ENCODE measurements at regions not wholly inside any gene's neighbourhood (a gene's known extent, or its start where the extent isn't known, plus 50 kb on each side); places are given as distances from the start of the nearest gene placed in this dataset.

DNA sequence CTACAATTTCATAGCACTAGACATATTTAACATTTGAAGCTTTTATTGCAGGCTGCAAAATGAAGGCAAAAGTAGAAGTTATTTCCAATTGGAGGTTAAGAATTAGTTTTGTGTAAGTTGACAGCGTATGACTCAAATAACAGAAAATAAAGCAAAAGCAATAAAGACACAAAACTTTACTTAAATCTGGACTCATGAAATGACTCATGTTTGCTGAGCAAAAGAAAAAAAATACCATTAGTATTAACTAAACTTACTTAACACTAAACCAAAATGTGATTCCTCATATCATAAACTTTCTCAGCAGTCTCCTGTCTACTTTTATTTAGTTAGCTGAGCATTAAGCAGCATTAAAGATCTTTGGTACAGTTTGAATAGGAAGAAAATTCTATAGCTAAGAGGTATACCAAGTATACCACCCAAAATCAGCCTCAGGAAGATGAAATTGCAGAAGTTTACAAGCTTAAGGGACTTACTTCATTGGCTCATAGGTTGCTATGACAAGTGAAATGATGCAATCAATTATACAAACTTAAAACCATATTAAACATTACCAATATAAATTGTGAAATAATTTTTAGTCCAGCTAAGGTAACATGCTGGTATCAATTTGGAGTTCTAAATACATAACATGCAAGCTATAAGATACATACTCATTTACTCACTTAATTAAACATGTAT is 1131.4 kb downstream of the XPNPEP1 start:
- Histone ChIP-seq H3K9me2 (ENCODE audit: insufficient read depth) (peaks cover 8% of the 10 kb centered on the region; the same call in 1 of the 2 replicates), H3K36me3 (ENCODE audit: insufficient read depth) (no peaks in the 10 kb centered on the region), H3F3A (replicated peaks; ENCODE audit: low read depth) (no peaks in the 10 kb centered on the region), H3K4me1 (ENCODE audit: insufficient read depth) (no peaks in the 10 kb centered on the region), H3K4me2 (no peak overlapping the region), H4K20me1 (replicated peaks; ENCODE audit: insufficient read depth) (no peaks in the 10 kb centered on the region), H2AFZ (no peak overlapping the region), H3K4me3 (no peak overlapping the region), H3K27ac (ENCODE audit: low read depth) (no peak overlapping the region), H3K79me2 (replicated peaks; ENCODE audit: insufficient read depth) (no peaks in the 10 kb centered on the region), H3K27me3 (ENCODE audit: insufficient read depth) (no peaks in the 10 kb centered on the region)
- peaks cover 1% of the 10 kb centered on the region for H3K27me3 Mint-ChIP-seq (ENCODE audit: insufficient read depth, low read depth, poor library complexity)
- TF ChIP-seq EZH2 (IDR thresholded peaks at IDR 0.05; ENCODE audit: low read depth, unreplicated experiment) (no peak), EZH2phosphoT487 (IDR thresholded peaks at IDR 0.05; ENCODE audit: unreplicated experiment) (no peak), ZNF114 (CRISPR knock-in tag; IDR thresholded peaks at IDR 0.05) (no peak), JUNB (IDR thresholded peaks at IDR 0.05; ENCODE audit: unreplicated experiment) (no peak), STAT1 (IDR thresholded peaks at IDR 0.05; ENCODE audit: unreplicated experiment) (no peak), NANOG (IDR thresholded peaks at IDR 0.05; ENCODE audit: borderline replicate concordance) (no peak), CREB1 (CRISPR knock-in tag; IDR thresholded peaks at IDR 0.05; ENCODE audit: low read depth) (no peak), POLR2AphosphoS5 (IDR thresholded peaks at IDR 0.05; ENCODE audit: low read depth) (no peak), ZNF331 (CRISPR knock-in tag; IDR thresholded peaks at IDR 0.05; ENCODE audit: low read depth) (no peak)
- TF ChIP-seq, protein P1, sequence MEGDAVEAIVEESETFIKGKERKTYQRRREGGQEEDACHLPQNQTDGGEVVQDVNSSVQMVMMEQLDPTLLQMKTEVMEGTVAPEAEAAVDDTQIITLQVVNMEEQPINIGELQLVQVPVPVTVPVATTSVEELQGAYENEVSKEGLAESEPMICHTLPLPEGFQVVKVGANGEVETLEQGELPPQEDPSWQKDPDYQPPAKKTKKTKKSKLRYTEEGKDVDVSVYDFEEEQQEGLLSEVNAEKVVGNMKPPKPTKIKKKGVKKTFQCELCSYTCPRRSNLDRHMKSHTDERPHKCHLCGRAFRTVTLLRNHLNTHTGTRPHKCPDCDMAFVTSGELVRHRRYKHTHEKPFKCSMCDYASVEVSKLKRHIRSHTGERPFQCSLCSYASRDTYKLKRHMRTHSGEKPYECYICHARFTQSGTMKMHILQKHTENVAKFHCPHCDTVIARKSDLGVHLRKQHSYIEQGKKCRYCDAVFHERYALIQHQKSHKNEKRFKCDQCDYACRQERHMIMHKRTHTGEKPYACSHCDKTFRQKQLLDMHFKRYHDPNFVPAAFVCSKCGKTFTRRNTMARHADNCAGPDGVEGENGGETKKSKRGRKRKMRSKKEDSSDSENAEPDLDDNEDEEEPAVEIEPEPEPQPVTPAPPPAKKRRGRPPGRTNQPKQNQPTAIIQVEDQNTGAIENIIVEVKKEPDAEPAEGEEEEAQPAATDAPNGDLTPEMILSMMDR (conservative IDR thresholded peaks at IDR 0.05; ENCODE audit: low read depth in 2 of 2), result no peak
- TF ChIP-seq, protein P2, sequence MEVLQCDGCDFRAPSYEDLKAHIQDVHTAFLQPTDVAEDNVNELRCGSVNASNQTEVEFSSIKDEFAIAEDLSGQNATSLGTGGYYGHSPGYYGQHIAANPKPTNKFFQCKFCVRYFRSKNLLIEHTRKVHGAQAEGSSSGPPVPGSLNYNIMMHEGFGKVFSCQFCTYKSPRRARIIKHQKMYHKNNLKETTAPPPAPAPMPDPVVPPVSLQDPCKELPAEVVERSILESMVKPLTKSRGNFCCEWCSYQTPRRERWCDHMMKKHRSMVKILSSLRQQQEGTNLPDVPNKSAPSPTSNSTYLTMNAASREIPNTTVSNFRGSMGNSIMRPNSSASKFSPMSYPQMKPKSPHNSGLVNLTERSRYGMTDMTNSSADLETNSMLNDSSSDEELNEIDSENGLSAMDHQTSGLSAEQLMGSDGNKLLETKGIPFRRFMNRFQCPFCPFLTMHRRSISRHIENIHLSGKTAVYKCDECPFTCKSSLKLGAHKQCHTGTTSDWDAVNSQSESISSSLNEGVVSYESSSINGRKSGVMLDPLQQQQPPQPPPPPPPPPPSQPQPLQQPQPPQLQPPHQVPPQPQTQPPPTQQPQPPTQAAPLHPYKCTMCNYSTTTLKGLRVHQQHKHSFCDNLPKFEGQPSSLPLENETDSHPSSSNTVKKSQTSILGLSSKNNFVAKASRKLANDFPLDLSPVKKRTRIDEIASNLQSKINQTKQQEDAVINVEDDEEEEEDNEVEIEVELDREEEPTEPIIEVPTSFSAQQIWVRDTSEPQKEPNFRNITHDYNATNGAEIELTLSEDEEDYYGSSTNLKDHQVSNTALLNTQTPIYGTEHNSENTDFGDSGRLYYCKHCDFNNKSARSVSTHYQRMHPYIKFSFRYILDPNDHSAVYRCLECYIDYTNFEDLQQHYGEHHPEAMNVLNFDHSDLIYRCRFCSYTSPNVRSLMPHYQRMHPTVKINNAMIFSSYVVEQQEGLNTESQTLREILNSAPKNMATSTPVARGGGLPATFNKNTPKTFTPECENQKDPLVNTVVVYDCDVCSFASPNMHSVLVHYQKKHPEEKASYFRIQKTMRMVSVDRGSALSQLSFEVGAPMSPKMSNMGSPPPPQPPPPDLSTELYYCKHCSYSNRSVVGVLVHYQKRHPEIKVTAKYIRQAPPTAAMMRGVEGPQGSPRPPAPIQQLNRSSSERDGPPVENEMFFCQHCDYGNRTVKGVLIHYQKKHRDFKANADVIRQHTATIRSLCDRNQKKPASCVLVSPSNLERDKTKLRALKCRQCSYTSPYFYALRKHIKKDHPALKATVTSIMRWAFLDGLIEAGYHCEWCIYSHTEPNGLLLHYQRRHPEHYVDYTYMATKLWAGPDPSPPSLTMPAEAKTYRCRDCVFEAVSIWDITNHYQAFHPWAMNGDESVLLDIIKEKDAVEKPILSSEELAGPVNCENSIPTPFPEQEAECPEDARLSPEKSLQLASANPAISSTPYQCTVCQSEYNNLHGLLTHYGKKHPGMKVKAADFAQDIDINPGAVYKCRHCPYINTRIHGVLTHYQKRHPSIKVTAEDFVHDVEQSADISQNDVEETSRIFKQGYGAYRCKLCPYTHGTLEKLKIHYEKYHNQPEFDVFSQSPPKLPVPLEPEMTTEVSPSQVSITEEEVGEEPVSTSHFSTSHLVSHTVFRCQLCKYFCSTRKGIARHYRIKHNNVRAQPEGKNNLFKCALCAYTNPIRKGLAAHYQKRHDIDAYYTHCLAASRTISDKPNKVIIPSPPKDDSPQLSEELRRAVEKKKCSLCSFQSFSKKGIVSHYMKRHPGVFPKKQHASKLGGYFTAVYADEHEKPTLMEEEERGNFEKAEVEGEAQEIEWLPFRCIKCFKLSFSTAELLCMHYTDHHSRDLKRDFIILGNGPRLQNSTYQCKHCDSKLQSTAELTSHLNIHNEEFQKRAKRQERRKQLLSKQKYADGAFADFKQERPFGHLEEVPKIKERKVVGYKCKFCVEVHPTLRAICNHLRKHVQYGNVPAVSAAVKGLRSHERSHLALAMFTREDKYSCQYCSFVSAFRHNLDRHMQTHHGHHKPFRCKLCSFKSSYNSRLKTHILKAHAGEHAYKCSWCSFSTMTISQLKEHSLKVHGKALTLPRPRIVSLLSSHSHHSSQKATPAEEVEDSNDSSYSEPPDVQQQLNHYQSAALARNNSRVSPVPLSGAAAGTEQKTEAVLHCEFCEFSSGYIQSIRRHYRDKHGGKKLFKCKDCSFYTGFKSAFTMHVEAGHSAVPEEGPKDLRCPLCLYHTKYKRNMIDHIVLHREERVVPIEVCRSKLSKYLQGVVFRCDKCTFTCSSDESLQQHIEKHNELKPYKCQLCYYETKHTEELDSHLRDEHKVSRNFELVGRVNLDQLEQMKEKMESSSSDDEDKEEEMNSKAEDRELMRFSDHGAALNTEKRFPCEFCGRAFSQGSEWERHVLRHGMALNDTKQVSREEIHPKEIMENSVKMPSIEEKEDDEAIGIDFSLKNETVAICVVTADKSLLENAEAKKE (CRISPR knock-in tag; IDR thresholded peaks at IDR 0.05), result no peak
- TF ChIP-seq, protein P3, sequence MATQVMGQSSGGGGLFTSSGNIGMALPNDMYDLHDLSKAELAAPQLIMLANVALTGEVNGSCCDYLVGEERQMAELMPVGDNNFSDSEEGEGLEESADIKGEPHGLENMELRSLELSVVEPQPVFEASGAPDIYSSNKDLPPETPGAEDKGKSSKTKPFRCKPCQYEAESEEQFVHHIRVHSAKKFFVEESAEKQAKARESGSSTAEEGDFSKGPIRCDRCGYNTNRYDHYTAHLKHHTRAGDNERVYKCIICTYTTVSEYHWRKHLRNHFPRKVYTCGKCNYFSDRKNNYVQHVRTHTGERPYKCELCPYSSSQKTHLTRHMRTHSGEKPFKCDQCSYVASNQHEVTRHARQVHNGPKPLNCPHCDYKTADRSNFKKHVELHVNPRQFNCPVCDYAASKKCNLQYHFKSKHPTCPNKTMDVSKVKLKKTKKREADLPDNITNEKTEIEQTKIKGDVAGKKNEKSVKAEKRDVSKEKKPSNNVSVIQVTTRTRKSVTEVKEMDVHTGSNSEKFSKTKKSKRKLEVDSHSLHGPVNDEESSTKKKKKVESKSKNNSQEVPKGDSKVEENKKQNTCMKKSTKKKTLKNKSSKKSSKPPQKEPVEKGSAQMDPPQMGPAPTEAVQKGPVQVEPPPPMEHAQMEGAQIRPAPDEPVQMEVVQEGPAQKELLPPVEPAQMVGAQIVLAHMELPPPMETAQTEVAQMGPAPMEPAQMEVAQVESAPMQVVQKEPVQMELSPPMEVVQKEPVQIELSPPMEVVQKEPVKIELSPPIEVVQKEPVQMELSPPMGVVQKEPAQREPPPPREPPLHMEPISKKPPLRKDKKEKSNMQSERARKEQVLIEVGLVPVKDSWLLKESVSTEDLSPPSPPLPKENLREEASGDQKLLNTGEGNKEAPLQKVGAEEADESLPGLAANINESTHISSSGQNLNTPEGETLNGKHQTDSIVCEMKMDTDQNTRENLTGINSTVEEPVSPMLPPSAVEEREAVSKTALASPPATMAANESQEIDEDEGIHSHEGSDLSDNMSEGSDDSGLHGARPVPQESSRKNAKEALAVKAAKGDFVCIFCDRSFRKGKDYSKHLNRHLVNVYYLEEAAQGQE (IDR thresholded peaks at IDR 0.05; ENCODE audit: unreplicated experiment), result no peak
- TF ChIP-seq, protein P4, sequence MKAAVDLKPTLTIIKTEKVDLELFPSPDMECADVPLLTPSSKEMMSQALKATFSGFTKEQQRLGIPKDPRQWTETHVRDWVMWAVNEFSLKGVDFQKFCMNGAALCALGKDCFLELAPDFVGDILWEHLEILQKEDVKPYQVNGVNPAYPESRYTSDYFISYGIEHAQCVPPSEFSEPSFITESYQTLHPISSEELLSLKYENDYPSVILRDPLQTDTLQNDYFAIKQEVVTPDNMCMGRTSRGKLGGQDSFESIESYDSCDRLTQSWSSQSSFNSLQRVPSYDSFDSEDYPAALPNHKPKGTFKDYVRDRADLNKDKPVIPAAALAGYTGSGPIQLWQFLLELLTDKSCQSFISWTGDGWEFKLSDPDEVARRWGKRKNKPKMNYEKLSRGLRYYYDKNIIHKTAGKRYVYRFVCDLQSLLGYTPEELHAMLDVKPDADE (IDR thresholded peaks at IDR 0.05), result no peak
- H3K4me1 Mint-ChIP-seq, result no peaks in the 10 kb centered on the region
- no peak for ATAC-seq
- no peak overlapping the region for H3K4me3 Mint-ChIP-seq
- peaks cover 2% of the 10 kb centered on the region; the same call in 1 of the 3 replicates for H3K36me3 Mint-ChIP-seq (ENCODE audit: low read depth)
- H3K9me3 Mint-ChIP-seq, result peaks cover 10% of the 10 kb centered on the region
- DNase-seq (ENCODE audit: low spot score), result no peak
- H3K27ac Mint-ChIP-seq, result no peak overlapping the region

All from GM23338 (cell line).